A673 (cell line): ENCODE measurements at regions not wholly inside any gene's neighbourhood (a gene's known extent, or its start where the extent isn't known, plus 50 kb on each side); places are given as distances from the start of the nearest gene placed in this dataset.

Source experiments
- EZH2 ChIP-seq: fragments of 200-600 bp; sonication (generic); IDR thresholded peaks from 2 replicates; pipeline ENCODE4 v1.6.1; 2017; ENCODE audit warnings: borderline replicate concordance, low read depth, mild to moderate bottlenecking, mixed read lengths, antibody characterized with exemption, low read length; ENCODE audit not compliant: poor library complexity, severe bottlenecking
- TF ChIP-seq, protein P1 (sequence below): fragments of 300-800, 200-600 bp; sonication (generic); conservative IDR thresholded peaks from 2 replicates; pipeline ENCODE4 v1.5.1; 2017; ENCODE audit warnings: low read depth, mild to moderate bottlenecking, antibody characterized with exemption, low read length, moderate library complexity, mixed read lengths

DNA sequence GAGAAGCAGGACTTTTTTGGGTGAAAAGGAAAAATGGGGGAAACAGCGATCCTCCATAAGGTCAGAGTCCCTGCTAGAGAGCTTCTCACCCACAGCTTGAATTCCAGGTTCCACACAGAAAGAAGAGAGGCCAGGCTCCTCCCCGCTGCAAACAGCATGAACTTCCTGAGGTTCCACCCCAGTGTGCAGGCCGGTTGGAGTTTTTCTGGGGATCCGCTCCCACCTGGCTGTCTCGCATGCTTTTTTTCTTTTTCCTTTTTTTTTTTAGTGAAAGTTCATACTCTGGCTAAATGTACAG, 595.1 kb upstream of the ZP4 start:
- TF ChIP-seq EZH2, result no peak
- TF ChIP-seq, protein P1, sequence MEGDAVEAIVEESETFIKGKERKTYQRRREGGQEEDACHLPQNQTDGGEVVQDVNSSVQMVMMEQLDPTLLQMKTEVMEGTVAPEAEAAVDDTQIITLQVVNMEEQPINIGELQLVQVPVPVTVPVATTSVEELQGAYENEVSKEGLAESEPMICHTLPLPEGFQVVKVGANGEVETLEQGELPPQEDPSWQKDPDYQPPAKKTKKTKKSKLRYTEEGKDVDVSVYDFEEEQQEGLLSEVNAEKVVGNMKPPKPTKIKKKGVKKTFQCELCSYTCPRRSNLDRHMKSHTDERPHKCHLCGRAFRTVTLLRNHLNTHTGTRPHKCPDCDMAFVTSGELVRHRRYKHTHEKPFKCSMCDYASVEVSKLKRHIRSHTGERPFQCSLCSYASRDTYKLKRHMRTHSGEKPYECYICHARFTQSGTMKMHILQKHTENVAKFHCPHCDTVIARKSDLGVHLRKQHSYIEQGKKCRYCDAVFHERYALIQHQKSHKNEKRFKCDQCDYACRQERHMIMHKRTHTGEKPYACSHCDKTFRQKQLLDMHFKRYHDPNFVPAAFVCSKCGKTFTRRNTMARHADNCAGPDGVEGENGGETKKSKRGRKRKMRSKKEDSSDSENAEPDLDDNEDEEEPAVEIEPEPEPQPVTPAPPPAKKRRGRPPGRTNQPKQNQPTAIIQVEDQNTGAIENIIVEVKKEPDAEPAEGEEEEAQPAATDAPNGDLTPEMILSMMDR, result no peak
